ENCODE measurements at regions not wholly inside any gene's neighbourhood (a gene's known extent, or its start where the extent isn't known, plus 50 kb on each side); places are given as distances from the start of the nearest gene placed in this dataset.

- no peak for TF ChIP-seq ELK1 (IDR thresholded peaks at IDR 0.05; ENCODE audit: low read depth, low read length)
- no peak for TF ChIP-seq ZSCAN20 (CRISPR knock-in tag; IDR thresholded peaks at IDR 0.05)
- TF ChIP-seq NFE2L2 (conservative IDR thresholded peaks at IDR 0.05; ENCODE audit: low read length), result no peak
Observed at GRCh38 chr2:236399409-236399808, 135.2 kb upstream of the ASB18 start (continued).

GRCh38 chr2:236400046-236400574, 135.9 kb upstream of the ASB18 start:
- TF ChIP-seq NFE2L2 (conservative IDR thresholded peaks at IDR 0.05; ENCODE audit: low read length), result no peak
- no peak for TF ChIP-seq HOXB5 (CRISPR knock-in tag; IDR thresholded peaks at IDR 0.05)
- 69% methylated on average over 8 of the region's 10 CpGs for WGBS (ENCODE audit: missing lambda C conversion rate)
- Histone ChIP-seq H3K4me3 (no peak overlapping the region), H3K9me3 (no peaks in the 10 kb centered on the region), H3K4me2 (no peak overlapping the region), H3K27ac (no peak overlapping the region), H3K4me1 (no peaks in the 10 kb centered on the region)
- no peak for DNase-seq (ENCODE audit: low read depth in 1 of 2, low spot score in 1 of 2)
- CTCF ChIA-PET, result interaction anchor here (0.8 kb wide), 1 partner anchor 138 kb away, joined by 3 read pairs; no protein-coding TSS in a partner anchor
- POLR2A ChIA-PET, result no interaction called here
- no peak for FAIRE-seq
- ATAC-seq, result no peak

- FAIRE-seq (no peak), DNase-seq (ENCODE audit: low read depth in 1 of 2, low spot score in 1 of 2) (no peak), ATAC-seq (no peak)
- no peaks in the 10 kb centered on the region for H3K4me1 ChIP-seq
- H3K27ac ChIP-seq, result no peak overlapping the region
- TF ChIP-seq HOXB5 (CRISPR knock-in tag; IDR thresholded peaks at IDR 0.05) (no peak), NPAS2 (CRISPR knock-in tag; IDR thresholded peaks at IDR 0.05; ENCODE audit: borderline replicate concordance) (no peak), HOXB13 (CRISPR knock-in tag; IDR thresholded peaks at IDR 0.05; ENCODE audit: low read depth) (no peak), SREBF2 (IDR thresholded peaks at IDR 0.05) (no peak), ATOH8 (CRISPR knock-in tag; IDR thresholded peaks at IDR 0.05; ENCODE audit: low read depth) (no peak), HDAC2 (IDR thresholded peaks at IDR 0.05) (no peak), RFX5 (IDR thresholded peaks at IDR 0.05) (no peak), JUNB (IDR thresholded peaks at IDR 0.05) (no peak), GATA3 (IDR thresholded peaks at IDR 0.05; ENCODE audit: borderline replicate concordance) (no peak), RNF2 (IDR thresholded peaks at IDR 0.05; ENCODE audit: borderline replicate concordance, low read depth) (no peak), REST (IDR thresholded peaks at IDR 0.05) (no peak), JUN (IDR thresholded peaks at IDR 0.05) (no peak), HMGXB4 (CRISPR knock-in tag; IDR thresholded peaks at IDR 0.05; ENCODE audit: borderline replicate concordance) (no peak), MAZ (IDR thresholded peaks at IDR 0.05; ENCODE audit: borderline replicate concordance, low read depth, low read length) (no peak), ZC3H11A (IDR thresholded peaks at IDR 0.05) (no peak), PBX3 (IDR thresholded peaks at IDR 0.05) (no peak), ELK1 (IDR thresholded peaks at IDR 0.05; ENCODE audit: low read depth, low read length) (no peak), ZFP36 (IDR thresholded peaks at IDR 0.05; ENCODE audit: borderline replicate concordance, partially characterized antibody) (no peak)
- H3K4me2 ChIP-seq, result no peak overlapping the region
- WGBS (ENCODE audit: missing lambda C conversion rate), result 52% methylated on average over 12 of the region's 20 CpGs
- CTCF ChIA-PET, result interaction anchor here (0.8 kb wide), 1 partner anchor 139 kb away, joined by 3 read pairs; no protein-coding TSS in a partner anchor
- POLR2A ChIA-PET, result no interaction called here
- H3K9me3 ChIP-seq, result no peaks in the 10 kb centered on the region
- no peak overlapping the region for H3K4me3 ChIP-seq
Observed at GRCh38 chr2:236400594-236401360, 136.6 kb upstream of the ASB18 start.
